B cell (primary cell): ENCODE measurements at regions not wholly inside any gene's neighbourhood (a gene's known extent, or its start where the extent isn't known, plus 50 kb on each side); places are given as distances from the start of the nearest gene placed in this dataset.

Experiments used
- ATAC-seq: fragments of 200-7000 bp; cut with Tn5 transposase; one replicate; pipeline ENCODE4 v1.10.0; 2021; ENCODE audit warnings: low read depth, mild to moderate bottlenecking, moderate number of reproducible peaks, moderate library complexity
- CTCF ChIA-PET: fragments of 350-600 bp; sonication (Branson Sonifier 250); formaldehyde crosslinking; loops from one replicate; lab custom pipeline; 2021; ENCODE audit warnings: antibody characterized with exemption, inconsistent platforms; lab: Charles Lee
- POLR2A ChIA-PET: fragments of 350-600 bp; sonication (Branson Sonifier 250); formaldehyde crosslinking; loops from one replicate; lab custom pipeline; 2021; ENCODE audit warnings: antibody characterized with exemption; lab: Charles Lee
- DNase-seq: peaks from one replicate; pipeline ENCODE4 v3.0.0; 2013
- H2AFZ ChIP-seq: 2 replicates; pipeline ENCODE4 v1.6.1; 2012; ENCODE audit warnings: mild to moderate bottlenecking, low read depth, low read length; ENCODE audit not compliant: insufficient read depth, poor library complexity, severe bottlenecking
- H3K27ac ChIP-seq, 2 donors: 1 replicate in 1 of 2; 2 replicates in 1 of 2; pipeline ENCODE4 v1.5.1; 2012 to 2013; ENCODE audit warnings: low read length in 2 of 2, mild to moderate bottlenecking in 2 of 2, moderate library complexity in 1 of 2
- H3K27me3 ChIP-seq, 4 experiments: fragments of 200-600 bp in 1 of 4; sonication (generic) in 1 of 4; replicated peaks in 1 of 4; 1 replicate in 2 of 4; 2 replicates in 2 of 4; pipeline versions ENCODE4 v1.6.1 to v1.7.0; 2013 to 2016; ENCODE audit warnings: low read length in 3 of 4, mild to moderate bottlenecking in 2 of 4, mixed read lengths in 1 of 4, moderate library complexity in 1 of 4; ENCODE audit not compliant: insufficient read depth in 4 of 4, control insufficient read depth in 3 of 4; ENCODE audit errors: control extremely low read depth in 1 of 4
- H3K36me3 ChIP-seq, 2 experiments: replicated peaks in 1 of 2; 1 replicate in 1 of 2; 2 replicates in 1 of 2; pipeline versions ENCODE4 v1.6.1 to v1.7.1; 2013; ENCODE audit warnings: low read length in 1 of 2; ENCODE audit not compliant: insufficient read depth in 2 of 2, control insufficient read depth in 1 of 2; ENCODE audit errors: control extremely low read depth in 1 of 2, extremely low read depth in 1 of 2
- H3K4me1 ChIP-seq, 2 donors: fragments of 200-600 bp in 1 of 2; sonication (generic) in 1 of 2; 1 replicate in 1 of 2; 2 replicates in 1 of 2; pipeline versions ENCODE4 v1.5.1 to v1.6.1; 2013 to 2017; ENCODE audit warnings: low read length in 2 of 2; ENCODE audit not compliant: control insufficient read depth in 2 of 2, insufficient read depth in 2 of 2
- H3K4me2 ChIP-seq: replicated peaks from 2 replicates; pipeline ENCODE3; 2012; ENCODE audit warnings: mild to moderate bottlenecking, low read depth, low read length; ENCODE audit not compliant: poor library complexity, severe bottlenecking
- H3K4me3 ChIP-seq, 5 experiments: fragments of 200-600 bp in 1 of 5; sonication (generic) in 1 of 5; 1 replicate in 3 of 5; 2 replicates in 2 of 5; pipeline versions ENCODE4 v1.5.1 to v1.7.0; 2011 to 2016; ENCODE audit warnings: low read length in 4 of 5, mild to moderate bottlenecking in 4 of 5, low read depth in 2 of 5, control low read depth in 1 of 5, moderate library complexity in 1 of 5; ENCODE audit not compliant: insufficient read depth in 1 of 5; ENCODE audit errors: control extremely low read depth in 1 of 5, extremely low read depth in 1 of 5
- H3K79me2 ChIP-seq: fragments of 200-600 bp; sonication (generic); one replicate; pipeline ENCODE4 v1.6.0; 2016; ENCODE audit warnings: low read length; ENCODE audit not compliant: control insufficient read depth, insufficient read depth
- H3K9ac ChIP-seq: fragments of 200-600 bp; sonication (generic); 2 replicates; pipeline ENCODE4 v1.6.1; 2017; ENCODE audit warnings: mild to moderate bottlenecking, low read length, moderate library complexity
- H3K9me3 ChIP-seq, 3 donors: one replicate each; pipeline versions ENCODE4 v1.6.1 to v1.7.1; 2013; ENCODE audit warnings: low read length in 2 of 3; ENCODE audit not compliant: control insufficient read depth in 2 of 3, insufficient read depth in 1 of 3; ENCODE audit errors: control extremely low read depth in 1 of 3
- H4K20me1 ChIP-seq: 2 replicates; pipeline ENCODE4 v1.6.0; 2012; ENCODE audit warnings: mild to moderate bottlenecking, low read length; ENCODE audit not compliant: insufficient read depth, control insufficient read depth, poor library complexity, severe bottlenecking
- H3K27ac Mint-ChIP-seq: one replicate; pipeline ENCODE4 v1.8.0; 2021; ENCODE audit warnings: mixed read lengths
- H3K27me3 Mint-ChIP-seq: one replicate; pipeline ENCODE4 v1.8.0; 2021; ENCODE audit warnings: mixed read lengths
- H3K4me1 Mint-ChIP-seq: one replicate; pipeline ENCODE4 v1.8.0; 2021; ENCODE audit warnings: mixed read lengths
- H3K4me3 Mint-ChIP-seq: one replicate; pipeline ENCODE4 v1.8.0; 2021; ENCODE audit warnings: mixed read lengths
- H3K9me3 Mint-ChIP-seq: one replicate; pipeline ENCODE4 v1.8.0; 2022; ENCODE audit warnings: mixed read lengths; ENCODE audit not compliant: insufficient read depth
- EZH2 ChIP-seq: IDR thresholded peaks from 2 replicates; pipeline ENCODE4 v1.6.1; 2012; ENCODE audit warnings: borderline replicate concordance, low read depth, mild to moderate bottlenecking, moderate library complexity, low read length; ENCODE audit not compliant: insufficient read depth, poor library complexity, severe bottlenecking
- WGBS: methylation state at CpG from one replicate; pipeline ENCODE4 v1.1.5; 2013; ENCODE audit warnings: missing lambda C conversion rate; ENCODE audit not compliant: insufficient coverage; 5-methylcytosine and 5-hydroxymethylcytosine counted together
- intact Hi-C: fragments of 100-400 bp; cut with micrococcal nuclease; formaldehyde crosslinking; loops from one replicate; pipeline ENCODE4 v1.10.0; 2022
- TF ChIP-seq, protein P1 (sequence below): fragments of 200-600 bp; IDR thresholded peaks from one replicate; pipeline ENCODE4 v1.8.0; 2022; ENCODE audit warnings: antibody characterized with exemption, mild to moderate bottlenecking

DNA sequence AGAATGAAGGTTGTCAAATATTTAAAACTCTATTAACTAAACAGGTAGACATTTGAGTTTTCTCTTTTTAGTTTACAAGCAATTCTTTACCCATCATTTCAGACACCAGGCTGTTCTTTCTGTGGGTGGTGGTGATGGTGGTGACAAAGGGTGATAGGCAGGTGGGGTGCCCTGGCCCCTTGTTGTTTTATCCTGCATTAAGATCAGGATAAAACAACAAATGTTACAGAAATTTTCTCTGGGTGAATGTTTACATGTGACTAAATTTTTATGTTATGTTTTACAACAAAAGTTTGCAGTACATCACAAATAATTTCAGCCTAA is 85.9 kb upstream of the MDM1 start:
- Histone ChIP-seq H3K36me3 (no peaks in the 10 kb centered on the region), H3K4me3 (no peak overlapping the region), H3K9ac (no peak overlapping the region), H2AFZ (no peak overlapping the region), H3K27me3 (no peaks in the 10 kb centered on the region), H3K9me3 (no peaks in the 10 kb centered on the region), H4K20me1 (no peaks in the 10 kb centered on the region), H3K4me2 (no peak overlapping the region), H3K79me2 (no peaks in the 10 kb centered on the region), H3K4me1 (peaks cover 5 to 9% of the 10 kb centered on the region in 2 donors), H3K27ac (no peak overlapping the region)
- ChIA-PET CTCF (no interaction called here), POLR2A (no interaction called here)
- no peaks in the 10 kb centered on the region for H3K9me3 Mint-ChIP-seq
- no peak overlapping the region for H3K4me3 Mint-ChIP-seq
- no peak overlapping the region for H3K27ac Mint-ChIP-seq
- H3K4me1 Mint-ChIP-seq = peaks cover 26% of the 10 kb centered on the region
- H3K27me3 Mint-ChIP-seq = no peaks in the 10 kb centered on the region
- no peak for DNase-seq
- ATAC-seq = no peak
- intact Hi-C loops = loop anchor here (5.0 kb wide), 1 partner anchor 51 kb away; no protein-coding TSS in a partner anchor
- TF ChIP-seq EZH2 = no peak
- TF ChIP-seq, protein P1, sequence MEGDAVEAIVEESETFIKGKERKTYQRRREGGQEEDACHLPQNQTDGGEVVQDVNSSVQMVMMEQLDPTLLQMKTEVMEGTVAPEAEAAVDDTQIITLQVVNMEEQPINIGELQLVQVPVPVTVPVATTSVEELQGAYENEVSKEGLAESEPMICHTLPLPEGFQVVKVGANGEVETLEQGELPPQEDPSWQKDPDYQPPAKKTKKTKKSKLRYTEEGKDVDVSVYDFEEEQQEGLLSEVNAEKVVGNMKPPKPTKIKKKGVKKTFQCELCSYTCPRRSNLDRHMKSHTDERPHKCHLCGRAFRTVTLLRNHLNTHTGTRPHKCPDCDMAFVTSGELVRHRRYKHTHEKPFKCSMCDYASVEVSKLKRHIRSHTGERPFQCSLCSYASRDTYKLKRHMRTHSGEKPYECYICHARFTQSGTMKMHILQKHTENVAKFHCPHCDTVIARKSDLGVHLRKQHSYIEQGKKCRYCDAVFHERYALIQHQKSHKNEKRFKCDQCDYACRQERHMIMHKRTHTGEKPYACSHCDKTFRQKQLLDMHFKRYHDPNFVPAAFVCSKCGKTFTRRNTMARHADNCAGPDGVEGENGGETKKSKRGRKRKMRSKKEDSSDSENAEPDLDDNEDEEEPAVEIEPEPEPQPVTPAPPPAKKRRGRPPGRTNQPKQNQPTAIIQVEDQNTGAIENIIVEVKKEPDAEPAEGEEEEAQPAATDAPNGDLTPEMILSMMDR = no peak

DNA sequence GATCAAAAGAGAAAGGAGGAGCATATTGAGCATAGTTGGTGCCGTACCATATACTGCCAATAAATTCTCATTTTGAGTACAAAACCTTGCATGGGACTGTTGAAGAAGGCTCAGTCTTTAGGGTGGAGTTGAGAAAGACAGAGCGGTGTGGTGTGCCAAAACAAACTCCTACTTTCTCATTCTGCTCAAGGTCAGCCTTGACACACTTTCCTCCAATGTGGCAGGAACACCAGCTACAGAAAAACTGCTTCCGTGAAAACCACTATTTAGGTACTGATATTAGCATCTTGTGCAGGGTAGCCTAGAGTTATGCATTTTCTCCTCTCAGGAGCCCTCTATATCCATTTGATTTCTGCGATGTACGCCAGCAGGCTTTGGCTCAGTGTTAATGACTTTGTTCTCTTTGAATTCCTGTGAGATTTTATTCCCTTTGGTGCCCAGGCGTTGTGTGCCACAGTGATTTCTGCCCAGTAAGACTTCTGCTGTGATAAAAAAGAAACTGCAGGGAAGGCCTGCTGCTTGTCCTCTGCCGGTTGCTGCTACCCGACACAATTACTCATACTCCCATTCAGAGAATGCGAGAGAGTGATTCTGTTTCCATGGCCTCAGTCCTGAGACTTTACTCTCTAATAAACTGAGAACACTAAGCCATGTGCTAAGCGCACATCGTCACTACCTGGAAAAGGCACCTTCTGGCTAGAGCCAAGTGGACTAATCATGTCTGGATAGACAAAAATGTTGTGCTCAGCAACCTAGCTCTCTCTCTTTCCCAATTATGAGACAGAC is 88.3 kb upstream of the MDM1 start:
- Histone ChIP-seq H3K4me3 (no peak overlapping the region), H3K27ac (no peak overlapping the region), H3K4me1 (peaks cover 3 to 5% of the 10 kb centered on the region in 2 donors), H3K9me3 (no peaks in the 10 kb centered on the region), H4K20me1 (no peaks in the 10 kb centered on the region), H3K36me3 (no peaks in the 10 kb centered on the region), H3K4me2 (no peak overlapping the region), H3K9ac (no peak overlapping the region), H3K27me3 (no peaks in the 10 kb centered on the region), H2AFZ (no peak overlapping the region), H3K79me2 (no peaks in the 10 kb centered on the region)
- H3K27ac Mint-ChIP-seq = no peak overlapping the region
- DNase-seq (no peak), ATAC-seq (no peak)
- intact Hi-C loops = no loop called here
- POLR2A ChIA-PET = no interaction called here
- no peaks in the 10 kb centered on the region for H3K27me3 Mint-ChIP-seq
- CTCF ChIA-PET = no interaction called here
- TF ChIP-seq EZH2 = no peak
- TF ChIP-seq, protein P1 = no peak
- H3K9me3 Mint-ChIP-seq = no peaks in the 10 kb centered on the region
- H3K4me3 Mint-ChIP-seq = no peak overlapping the region
- WGBS = 96% methylated on average over 6 of the region's 11 CpGs
- peaks cover 16% of the 10 kb centered on the region for H3K4me1 Mint-ChIP-seq
